Fibroblast of villous mesenchyme (primary cell): ENCODE measurements at regions not wholly inside any gene's neighbourhood (a gene's known extent, or its start where the extent isn't known, plus 50 kb on each side); places are given as distances from the start of the nearest gene placed in this dataset.

Source experiments
- DNase-seq: peaks from one replicate; pipeline ENCODE4 v3.0.0-alpha.2; 2010; ENCODE audit warnings: low read depth
- H3K4me3 ChIP-seq: 2 replicates; pipeline ENCODE4 v1.5.1; 2011; ENCODE audit warnings: low read depth, mild to moderate bottlenecking, low read length
- CTCF ChIP-seq: IDR thresholded peaks from 2 replicates; pipeline ENCODE4 v1.5.1; 2012; ENCODE audit warnings: low read depth, mild to moderate bottlenecking, low read length; ENCODE audit not compliant: insufficient read depth

GRCh38 chr13:44815623-44816022 lies 173.6 kb downstream of the NUFIP1 start:
- DNase-seq: peak; percentile 95
- H3K4me3 ChIP-seq: no peak overlapping the region
- no peak for TF ChIP-seq CTCF

GRCh38 chr13:44814836-44815235 lies 174.4 kb downstream of the NUFIP1 start:
- no peak for DNase-seq
- TF ChIP-seq CTCF: no peak
- no peak overlapping the region for H3K4me3 ChIP-seq

- DNase-seq: no peak
- TF ChIP-seq CTCF: no peak
- H3K4me3 ChIP-seq: no peak overlapping the region
These were observed 175.1 kb downstream of the NUFIP1 start for GRCh38 chr13:44814161-44814560.

- TF ChIP-seq CTCF: no peak
- DNase-seq: peak; percentile 25
- no peak overlapping the region for H3K4me3 ChIP-seq
These were observed 176.5 kb downstream of the NUFIP1 start for GRCh38 chr13:44812818-44813217.

- TF ChIP-seq CTCF: no peak
- DNase-seq: no peak
- H3K4me3 ChIP-seq: no peak overlapping the region
These were observed 179.0 kb downstream of the NUFIP1 start for GRCh38 chr13:44810061-44810840.

GRCh38 chr13:44809190-44809589 lies 180.1 kb downstream of the NUFIP1 start:
- TF ChIP-seq CTCF: no peak
- no peak for DNase-seq
- H3K4me3 ChIP-seq: no peak overlapping the region

GRCh38 chr13:44808185-44808584 lies 181.1 kb downstream of the NUFIP1 start:
- TF ChIP-seq CTCF: no peak
- DNase-seq: no peak
- no peak overlapping the region for H3K4me3 ChIP-seq
